ENCODE measurements at regions not wholly inside any gene's neighbourhood (a gene's known extent, or its start where the extent isn't known, plus 50 kb on each side); places are given as distances from the start of the nearest gene placed in this dataset.

DNA sequence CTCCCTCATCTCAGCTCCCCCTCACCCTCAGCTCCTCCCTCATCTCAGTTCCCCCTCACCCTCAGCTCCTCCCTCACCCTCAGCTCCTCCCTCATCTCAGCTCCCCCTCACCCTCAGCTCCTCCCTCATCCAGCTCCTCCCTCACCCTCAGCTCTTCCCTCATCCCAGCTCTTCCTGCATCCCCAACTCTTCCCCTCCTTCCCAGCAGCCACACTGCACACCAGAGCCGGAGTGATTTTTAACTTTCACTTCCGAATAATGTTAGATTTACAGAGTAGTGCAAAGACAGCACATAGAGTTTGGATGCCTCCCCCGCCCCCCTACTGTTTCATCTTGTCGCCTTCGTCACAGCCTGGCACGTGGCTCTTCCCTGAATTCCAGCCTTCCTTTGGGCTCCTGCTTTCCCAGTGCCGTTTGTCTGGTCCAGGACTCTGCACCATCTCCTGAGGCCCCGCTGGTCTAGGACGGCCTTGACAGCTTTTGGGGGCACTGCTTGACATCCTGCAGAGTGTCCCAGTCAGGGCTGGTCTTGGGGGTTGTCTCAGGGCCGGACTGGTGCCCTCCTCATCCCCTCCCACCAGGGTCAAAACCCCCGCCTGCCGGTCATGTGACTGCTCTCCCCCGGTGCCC is 110.2 kb downstream of the FAM53A start:
- Histone ChIP-seq H2AFZ (ENCODE audit: insufficient read depth, low read length, poor library complexity) (no peak overlapping the region), H3K9ac (ENCODE audit: low read length) (no peak overlapping the region), H3K4me1 (ENCODE audit: control insufficient read depth in 1 of 2, insufficient read depth in 2 of 2, low read length in 2 of 2) (no peaks in the 10 kb centered on the region), H3K23ac (ENCODE audit: low read length) (no peak overlapping the region), H3K4me3 (ENCODE audit: low read depth, low read length) (no peak overlapping the region), H2BK120ac (ENCODE audit: insufficient read depth, low read length, poor library complexity) (no peak overlapping the region), H4K8ac (ENCODE audit: low read depth, low read length) (no peak overlapping the region), H2BK12ac (ENCODE audit: low read length) (no peak overlapping the region), H2BK5ac (ENCODE audit: low read depth, low read length, poor library complexity) (no peak overlapping the region), H3K79me2 (ENCODE audit: control insufficient read depth, insufficient read depth, low read length, poor library complexity) (no peaks in the 10 kb centered on the region), H3K79me1 (ENCODE audit: low read length) (no peaks in the 10 kb centered on the region), H2AK5ac (ENCODE audit: low read length) (no peak overlapping the region), H4K91ac (ENCODE audit: low read depth, low read length) (no peak overlapping the region), H3K14ac (ENCODE audit: low read length) (no peak overlapping the region), H4K12ac (ENCODE audit: low read depth, low read length) (no peak overlapping the region), H3K9me3 (ENCODE audit: insufficient read depth, low read depth, low read length) (peaks cover 2% of the 10 kb centered on the region), H3K4ac (ENCODE audit: low read depth, low read length) (no peak overlapping the region), H3K27me3 (ENCODE audit: insufficient read depth, low read length) (peaks cover 7% of the 10 kb centered on the region), H3K4me2 (ENCODE audit: low read length) (no peak overlapping the region), H3K18ac (ENCODE audit: low read length) (no peak overlapping the region), H3K36me3 (ENCODE audit: control insufficient read depth in 1 of 2, insufficient read depth in 2 of 2, low read length in 2 of 2) (no peaks in the 10 kb centered on the region), H3K27ac (ENCODE audit: low read depth, low read length) (no peak overlapping the region)
- DNase-seq, result no peak
- no CpG with 5 or more reads among the region's 13 CpGs for WGBS (ENCODE audit: extremely low coverage, insufficient coverage, insufficient read length)

DNA sequence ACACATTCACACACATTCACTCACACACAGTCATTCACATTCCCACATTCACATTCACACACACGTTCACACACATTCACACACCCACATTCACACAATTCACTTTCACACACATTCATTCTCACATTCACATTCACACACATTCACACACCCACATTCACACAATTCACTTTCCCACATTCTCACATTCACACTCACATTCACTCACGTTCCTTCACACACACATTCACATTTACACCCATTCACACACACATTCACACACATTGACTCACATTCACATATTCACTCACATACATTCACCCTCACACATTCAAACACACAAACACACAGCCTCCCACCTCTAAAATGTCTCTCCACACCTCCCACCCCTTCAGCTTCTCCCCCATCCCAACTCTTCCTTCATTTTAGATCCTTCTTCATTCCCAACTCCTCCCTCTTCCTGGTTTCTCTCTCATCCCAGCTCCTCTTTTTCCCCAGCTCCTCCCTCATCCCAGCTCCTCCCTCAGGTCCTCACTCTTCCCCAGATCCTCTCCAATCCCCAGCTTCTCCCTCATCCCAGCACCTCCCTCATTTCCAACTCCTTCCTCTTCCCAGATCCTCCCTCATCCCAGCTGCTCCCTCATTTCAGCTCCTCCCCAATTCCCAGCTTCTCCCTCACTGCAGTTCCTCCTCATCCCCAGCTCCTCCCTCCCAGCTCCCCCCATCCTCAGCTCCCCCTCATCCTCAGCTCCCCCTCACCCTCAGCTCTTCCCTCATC is 111.0 kb downstream of the FAM53A start:
- no peak overlapping the region for H2AFZ ChIP-seq (ENCODE audit: insufficient read depth, low read length, poor library complexity)
- H3K9me3 ChIP-seq (ENCODE audit: insufficient read depth, low read depth, low read length), result peaks cover under 1% of the 10 kb centered on the region
- H2AK5ac ChIP-seq (ENCODE audit: low read length), result no peak overlapping the region
- no peak overlapping the region for H3K4me2 ChIP-seq (ENCODE audit: low read length)
- no peak overlapping the region for H4K91ac ChIP-seq (ENCODE audit: low read depth, low read length)
- no peak overlapping the region for H3K14ac ChIP-seq (ENCODE audit: low read length)
- H2BK120ac ChIP-seq (ENCODE audit: insufficient read depth, low read length, poor library complexity), result no peak overlapping the region
- H3K36me3 ChIP-seq (ENCODE audit: control insufficient read depth in 1 of 2, insufficient read depth in 2 of 2, low read length in 2 of 2), result no peaks in the 10 kb centered on the region
- no peaks in the 10 kb centered on the region for H3K4me1 ChIP-seq (ENCODE audit: control insufficient read depth in 1 of 2, insufficient read depth in 2 of 2, low read length in 2 of 2)
- H3K18ac ChIP-seq (ENCODE audit: low read length), result no peak overlapping the region
- H4K12ac ChIP-seq (ENCODE audit: low read depth, low read length), result no peak overlapping the region
- H3K27me3 ChIP-seq (ENCODE audit: insufficient read depth, low read length), result peaks cover 2% of the 10 kb centered on the region
- H3K9ac ChIP-seq (ENCODE audit: low read length), result no peak overlapping the region
- H3K27ac ChIP-seq (ENCODE audit: low read depth, low read length), result no peak overlapping the region
- DNase-seq, result no peak
- 100% methylated on average over 2 of the region's 2 CpGs for WGBS (ENCODE audit: extremely low coverage, insufficient coverage, insufficient read length)
- no peak overlapping the region for H4K8ac ChIP-seq (ENCODE audit: low read depth, low read length)
- H2BK5ac ChIP-seq (ENCODE audit: low read depth, low read length, poor library complexity), result no peak overlapping the region
- no peaks in the 10 kb centered on the region for H3K79me1 ChIP-seq (ENCODE audit: low read length)
- no peak overlapping the region for H3K23ac ChIP-seq (ENCODE audit: low read length)
- H3K79me2 ChIP-seq (ENCODE audit: control insufficient read depth, insufficient read depth, low read length, poor library complexity), result no peaks in the 10 kb centered on the region
- no peak overlapping the region for H2BK12ac ChIP-seq (ENCODE audit: low read length)
- no peak overlapping the region for H3K4me3 ChIP-seq (ENCODE audit: low read depth, low read length)
- no peak overlapping the region for H3K4ac ChIP-seq (ENCODE audit: low read depth, low read length)

DNA sequence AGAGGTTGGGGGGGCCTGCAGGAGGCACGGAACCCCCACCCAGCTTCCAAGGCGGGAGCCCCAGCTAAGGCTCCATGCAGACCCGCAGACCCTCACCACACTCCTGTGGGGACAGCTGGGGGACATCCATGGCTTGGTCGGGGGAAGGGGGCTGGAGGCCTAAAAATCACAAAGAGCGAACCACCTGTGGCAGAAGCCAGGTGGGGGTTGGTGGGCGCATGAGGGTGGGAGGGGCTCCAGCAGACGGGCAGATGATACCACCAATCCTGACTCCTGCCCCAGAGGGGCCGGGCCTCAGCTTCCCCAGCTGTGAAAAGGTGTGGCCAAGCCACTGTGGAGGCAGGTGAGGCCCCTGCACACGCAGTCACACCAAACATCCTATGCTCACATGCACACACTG is 111.6 kb downstream of the FAM53A start:
- H3K4me3 ChIP-seq (ENCODE audit: low read depth, low read length), result no peak overlapping the region
- H3K9ac ChIP-seq (ENCODE audit: low read length), result no peak overlapping the region
- no peak overlapping the region for H4K91ac ChIP-seq (ENCODE audit: low read depth, low read length)
- no peak overlapping the region for H3K4me2 ChIP-seq (ENCODE audit: low read length)
- no peak overlapping the region for H4K12ac ChIP-seq (ENCODE audit: low read depth, low read length)
- no peak overlapping the region for H2BK5ac ChIP-seq (ENCODE audit: low read depth, low read length, poor library complexity)
- no peak for DNase-seq
- H3K4me1 ChIP-seq (ENCODE audit: control insufficient read depth in 1 of 2, insufficient read depth in 2 of 2, low read length in 2 of 2), result no peaks in the 10 kb centered on the region
- no peak overlapping the region for H3K23ac ChIP-seq (ENCODE audit: low read length)
- H3K4ac ChIP-seq (ENCODE audit: low read depth, low read length), result no peak overlapping the region
- no peak overlapping the region for H4K8ac ChIP-seq (ENCODE audit: low read depth, low read length)
- peaks cover under 1% of the 10 kb centered on the region for H3K27me3 ChIP-seq (ENCODE audit: insufficient read depth, low read length)
- no peak overlapping the region for H2BK120ac ChIP-seq (ENCODE audit: insufficient read depth, low read length, poor library complexity)
- no peak overlapping the region for H3K14ac ChIP-seq (ENCODE audit: low read length)
- H3K79me1 ChIP-seq (ENCODE audit: low read length), result no peaks in the 10 kb centered on the region
- H3K36me3 ChIP-seq (ENCODE audit: control insufficient read depth in 1 of 2, insufficient read depth in 2 of 2, low read length in 2 of 2), result no peaks in the 10 kb centered on the region
- no peaks in the 10 kb centered on the region for H3K79me2 ChIP-seq (ENCODE audit: control insufficient read depth, insufficient read depth, low read length, poor library complexity)
- H2BK12ac ChIP-seq (ENCODE audit: low read length), result no peak overlapping the region
- no peak overlapping the region for H3K27ac ChIP-seq (ENCODE audit: low read depth, low read length)
- no peak overlapping the region for H3K18ac ChIP-seq (ENCODE audit: low read length)
- no peak overlapping the region for H2AK5ac ChIP-seq (ENCODE audit: low read length)
- no peak overlapping the region for H2AFZ ChIP-seq (ENCODE audit: insufficient read depth, low read length, poor library complexity)
- no CpG with 5 or more reads among the region's 9 CpGs for WGBS (ENCODE audit: extremely low coverage, insufficient coverage, insufficient read length)
- H3K9me3 ChIP-seq (ENCODE audit: insufficient read depth, low read depth, low read length), result no peaks in the 10 kb centered on the region

DNA sequence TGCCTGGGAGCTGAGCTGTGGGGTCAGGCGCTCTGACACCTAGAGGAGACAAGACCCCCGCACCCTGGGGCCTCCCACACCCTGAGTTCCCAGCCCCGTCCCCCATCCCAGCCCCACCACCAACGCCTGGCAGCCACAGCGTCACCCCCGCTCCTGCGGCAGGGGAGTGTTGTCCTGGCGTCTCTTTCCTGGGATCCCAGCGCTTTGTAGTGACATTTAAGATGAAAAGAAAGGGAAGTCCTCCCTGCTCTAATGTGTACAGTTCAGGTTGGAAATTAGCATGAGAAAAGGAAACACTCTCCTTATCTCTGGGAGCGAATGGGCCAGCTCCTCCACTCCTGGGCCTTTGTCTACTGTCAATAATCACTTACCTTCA is 112.1 kb downstream of the FAM53A start:
- Histone ChIP-seq H4K8ac (ENCODE audit: low read depth, low read length) (no peak overlapping the region), H3K27ac (ENCODE audit: low read depth, low read length) (no peak overlapping the region), H2BK12ac (ENCODE audit: low read length) (no peak overlapping the region), H3K23ac (ENCODE audit: low read length) (no peak overlapping the region), H2BK120ac (ENCODE audit: insufficient read depth, low read length, poor library complexity) (no peak overlapping the region), H3K4me3 (ENCODE audit: low read depth, low read length) (no peak overlapping the region), H3K14ac (ENCODE audit: low read length) (no peak overlapping the region), H4K91ac (ENCODE audit: low read depth, low read length) (no peak overlapping the region), H3K4ac (ENCODE audit: low read depth, low read length) (no peak overlapping the region), H3K9me3 (ENCODE audit: insufficient read depth, low read depth, low read length) (no peaks in the 10 kb centered on the region), H3K9ac (ENCODE audit: low read length) (no peak overlapping the region), H3K36me3 (ENCODE audit: control insufficient read depth in 1 of 2, insufficient read depth in 2 of 2, low read length in 2 of 2) (no peaks in the 10 kb centered on the region), H2AFZ (ENCODE audit: insufficient read depth, low read length, poor library complexity) (no peak overlapping the region), H2BK5ac (ENCODE audit: low read depth, low read length, poor library complexity) (no peak overlapping the region), H4K12ac (ENCODE audit: low read depth, low read length) (no peak overlapping the region), H3K18ac (ENCODE audit: low read length) (no peak overlapping the region), H3K4me2 (ENCODE audit: low read length) (no peak overlapping the region), H2AK5ac (ENCODE audit: low read length) (no peak overlapping the region), H3K4me1 (ENCODE audit: control insufficient read depth in 1 of 2, insufficient read depth in 2 of 2, low read length in 2 of 2) (no peaks in the 10 kb centered on the region), H3K79me1 (ENCODE audit: low read length) (no peaks in the 10 kb centered on the region), H3K27me3 (ENCODE audit: insufficient read depth, low read length) (no peaks in the 10 kb centered on the region), H3K79me2 (ENCODE audit: control insufficient read depth, insufficient read depth, low read length, poor library complexity) (no peaks in the 10 kb centered on the region)
- WGBS (ENCODE audit: extremely low coverage, insufficient coverage, insufficient read length), result no CpG with 5 or more reads among the region's 10 CpGs
- no peak for DNase-seq
